Left ventricle myocardium inferior (tissue), 1 donor: ENCODE measurements at regions not wholly inside any gene's neighbourhood (a gene's known extent, or its start where the extent isn't known, plus 50 kb on each side); places are given as distances from the start of the nearest gene placed in this dataset.

Experiments
- DNase-seq: peaks from one replicate; pipeline ENCODE4 v3.0.0-alpha.2; 2020
- H3K27ac ChIP-seq: fragments of 200-600 bp; replicated peaks from 2 replicates; pipeline ENCODE4 v1.8.0; 2021
- H3K27me3 ChIP-seq: fragments of 200-600 bp; 2 replicates; pipeline ENCODE4 v1.8.0; 2021; ENCODE audit warnings: low read depth
- H3K36me3 ChIP-seq: fragments of 200-600 bp; 2 replicates; pipeline ENCODE4 v1.8.0; 2021
- H3K4me1 ChIP-seq: fragments of 200-600 bp; 2 replicates; pipeline ENCODE4 v1.8.0; 2021
- H3K4me3 ChIP-seq: fragments of 200-600 bp; 2 replicates; pipeline ENCODE4 v1.8.0; 2021; ENCODE audit warnings: mild to moderate bottlenecking, moderate library complexity
- H3K9me3 ChIP-seq: fragments of 200-600 bp; replicated peaks from 2 replicates; pipeline ENCODE4 v1.8.0; 2021
- intact Hi-C: fragments of 100-400 bp; cut with micrococcal nuclease; formaldehyde crosslinking; loops from one replicate; pipeline ENCODE4 v1.11.0; 2022
- TF ChIP-seq, protein P1 (sequence below): fragments of 200-600 bp; IDR thresholded peaks from 2 replicates; pipeline ENCODE4 v1.8.0; 2021; ENCODE audit warnings: antibody characterized with exemption, mild to moderate bottlenecking, borderline replicate concordance
- donor health status: DM: no; HTN: yes; CAD: no; lungs with severe emphysema.

DNA sequence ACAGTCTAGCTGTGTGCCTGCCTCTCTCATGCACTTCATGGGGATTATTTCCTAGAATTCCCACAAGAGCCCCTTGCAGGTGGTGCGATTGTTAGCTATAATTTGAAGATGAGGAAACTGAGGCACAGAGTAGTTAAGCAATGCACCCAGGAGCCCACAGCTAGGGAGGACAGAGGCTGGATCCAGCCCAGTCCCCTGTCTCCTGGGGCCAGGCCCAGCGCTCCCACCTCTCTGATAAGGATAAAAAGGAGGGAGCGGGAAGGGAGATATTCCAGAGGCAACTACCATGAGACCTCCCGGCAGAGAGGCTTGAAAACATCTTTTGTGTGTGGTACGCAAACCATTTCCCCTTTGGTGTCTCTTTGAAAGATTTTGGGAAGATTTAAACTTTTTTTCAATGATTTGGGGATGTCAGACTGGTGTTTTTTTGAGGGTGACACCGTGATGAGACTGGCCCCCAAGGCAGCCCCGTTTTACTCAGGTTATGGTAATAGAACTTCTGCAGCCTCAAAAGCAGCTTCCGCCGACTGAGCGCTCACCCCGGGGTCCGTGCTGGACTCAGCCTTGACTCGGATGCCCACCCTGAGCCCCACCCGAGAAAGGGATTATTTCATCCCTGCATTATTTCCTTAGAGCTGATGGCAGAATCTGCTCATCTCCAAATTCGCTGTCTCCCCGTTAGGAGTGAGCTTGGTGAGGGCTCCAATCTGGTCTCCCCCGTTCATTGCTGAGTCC lies 144.7 kb upstream of the IER5L start:
- TF ChIP-seq, protein P1, sequence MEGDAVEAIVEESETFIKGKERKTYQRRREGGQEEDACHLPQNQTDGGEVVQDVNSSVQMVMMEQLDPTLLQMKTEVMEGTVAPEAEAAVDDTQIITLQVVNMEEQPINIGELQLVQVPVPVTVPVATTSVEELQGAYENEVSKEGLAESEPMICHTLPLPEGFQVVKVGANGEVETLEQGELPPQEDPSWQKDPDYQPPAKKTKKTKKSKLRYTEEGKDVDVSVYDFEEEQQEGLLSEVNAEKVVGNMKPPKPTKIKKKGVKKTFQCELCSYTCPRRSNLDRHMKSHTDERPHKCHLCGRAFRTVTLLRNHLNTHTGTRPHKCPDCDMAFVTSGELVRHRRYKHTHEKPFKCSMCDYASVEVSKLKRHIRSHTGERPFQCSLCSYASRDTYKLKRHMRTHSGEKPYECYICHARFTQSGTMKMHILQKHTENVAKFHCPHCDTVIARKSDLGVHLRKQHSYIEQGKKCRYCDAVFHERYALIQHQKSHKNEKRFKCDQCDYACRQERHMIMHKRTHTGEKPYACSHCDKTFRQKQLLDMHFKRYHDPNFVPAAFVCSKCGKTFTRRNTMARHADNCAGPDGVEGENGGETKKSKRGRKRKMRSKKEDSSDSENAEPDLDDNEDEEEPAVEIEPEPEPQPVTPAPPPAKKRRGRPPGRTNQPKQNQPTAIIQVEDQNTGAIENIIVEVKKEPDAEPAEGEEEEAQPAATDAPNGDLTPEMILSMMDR: no peak
- H3K9me3 ChIP-seq: no peaks in the 10 kb centered on the region
- H3K27ac ChIP-seq: peak overlapping the region; percentile 93
- intact Hi-C loops: no loop called here
- DNase-seq: no peak
- no peak overlapping the region for H3K4me3 ChIP-seq
- no peaks in the 10 kb centered on the region for H3K36me3 ChIP-seq
- peaks cover 70% of the 10 kb centered on the region for H3K4me1 ChIP-seq
- H3K27me3 ChIP-seq: no peaks in the 10 kb centered on the region

DNA sequence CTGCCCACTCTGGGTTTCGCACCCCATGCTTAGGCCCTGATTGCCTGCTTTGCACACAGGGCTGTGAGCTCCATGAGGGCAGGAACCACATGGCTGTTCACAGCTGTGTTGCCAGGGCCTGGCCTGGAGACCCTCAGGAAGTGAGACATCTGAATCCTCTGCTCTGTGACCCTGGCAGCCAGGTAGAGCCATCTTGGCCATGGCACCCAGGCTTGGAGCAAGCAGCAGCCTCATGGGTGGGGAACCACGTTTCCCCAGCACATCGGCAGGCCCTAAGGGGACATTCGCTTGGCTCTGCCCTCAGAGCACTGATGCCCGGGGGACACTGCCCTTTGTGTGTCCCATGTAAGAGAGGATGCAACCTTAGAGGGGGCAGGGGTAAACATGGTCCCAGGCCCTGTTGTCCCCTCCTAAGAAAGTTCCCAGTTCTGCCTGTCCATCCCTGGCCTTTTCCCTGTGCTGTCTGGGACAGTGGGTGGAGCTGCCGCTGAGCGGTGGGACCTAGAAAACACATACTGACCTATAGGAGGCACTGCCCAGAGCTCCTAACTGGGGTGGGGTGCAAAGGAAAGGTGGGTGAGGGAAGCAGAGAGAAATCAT lies 144.1 kb upstream of the IER5L start:
- Histone ChIP-seq H3K36me3 (no peaks in the 10 kb centered on the region), H3K27me3 (no peaks in the 10 kb centered on the region), H3K4me3 (no peak overlapping the region), H3K27ac (peak overlapping the region; percentile 93), H3K4me1 (peaks cover 73% of the 10 kb centered on the region), H3K9me3 (no peaks in the 10 kb centered on the region)
- TF ChIP-seq, protein P1: no peak
- intact Hi-C loops: no loop called here
- DNase-seq: no peak

DNA sequence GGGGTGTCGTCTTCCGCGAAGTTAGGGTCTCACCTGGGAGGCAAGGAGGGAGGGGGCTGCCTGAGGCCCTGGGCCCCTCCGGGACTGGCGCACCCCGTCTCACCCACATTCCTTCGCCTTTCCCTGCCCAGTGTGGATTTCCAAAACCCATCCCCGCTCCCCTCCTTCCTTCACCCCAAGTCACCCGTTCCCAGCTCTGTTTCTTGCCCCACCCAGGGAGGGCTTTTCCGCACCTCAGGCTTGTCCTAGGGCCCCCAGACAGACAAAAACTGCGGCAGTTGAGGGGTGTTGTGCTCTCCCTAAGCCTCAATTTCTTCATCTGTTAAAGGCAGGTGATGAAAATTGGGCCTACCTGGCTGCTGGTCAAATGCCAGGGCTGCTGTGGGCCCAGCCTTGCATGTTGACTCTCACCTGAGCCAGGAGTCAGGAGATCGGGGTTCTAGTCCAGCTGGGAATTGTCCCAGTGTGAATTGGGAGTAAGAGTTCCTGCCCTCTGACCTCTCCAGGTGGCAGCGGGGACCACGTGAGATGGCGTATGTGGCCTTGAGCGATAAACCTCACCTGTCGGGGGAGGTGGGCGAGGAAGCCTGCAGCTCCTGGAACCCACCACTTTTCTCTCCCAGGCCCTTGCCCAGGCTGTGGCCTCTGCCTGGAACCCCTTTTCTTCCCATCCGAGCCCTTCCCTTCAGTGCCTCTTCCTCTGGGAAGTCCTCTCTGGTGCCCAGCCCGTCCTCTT lies 143.4 kb upstream of the IER5L start:
- H3K36me3 ChIP-seq: no peaks in the 10 kb centered on the region
- H3K4me3 ChIP-seq: peak overlapping the region; percentile 68
- H3K4me1 ChIP-seq: peaks cover 79% of the 10 kb centered on the region
- H3K27me3 ChIP-seq: no peaks in the 10 kb centered on the region
- DNase-seq: no peak
- peak overlapping the region; percentile 93 for H3K27ac ChIP-seq
- H3K9me3 ChIP-seq: no peaks in the 10 kb centered on the region
- TF ChIP-seq, protein P1: no peak
- intact Hi-C loops: no loop called here

DNA sequence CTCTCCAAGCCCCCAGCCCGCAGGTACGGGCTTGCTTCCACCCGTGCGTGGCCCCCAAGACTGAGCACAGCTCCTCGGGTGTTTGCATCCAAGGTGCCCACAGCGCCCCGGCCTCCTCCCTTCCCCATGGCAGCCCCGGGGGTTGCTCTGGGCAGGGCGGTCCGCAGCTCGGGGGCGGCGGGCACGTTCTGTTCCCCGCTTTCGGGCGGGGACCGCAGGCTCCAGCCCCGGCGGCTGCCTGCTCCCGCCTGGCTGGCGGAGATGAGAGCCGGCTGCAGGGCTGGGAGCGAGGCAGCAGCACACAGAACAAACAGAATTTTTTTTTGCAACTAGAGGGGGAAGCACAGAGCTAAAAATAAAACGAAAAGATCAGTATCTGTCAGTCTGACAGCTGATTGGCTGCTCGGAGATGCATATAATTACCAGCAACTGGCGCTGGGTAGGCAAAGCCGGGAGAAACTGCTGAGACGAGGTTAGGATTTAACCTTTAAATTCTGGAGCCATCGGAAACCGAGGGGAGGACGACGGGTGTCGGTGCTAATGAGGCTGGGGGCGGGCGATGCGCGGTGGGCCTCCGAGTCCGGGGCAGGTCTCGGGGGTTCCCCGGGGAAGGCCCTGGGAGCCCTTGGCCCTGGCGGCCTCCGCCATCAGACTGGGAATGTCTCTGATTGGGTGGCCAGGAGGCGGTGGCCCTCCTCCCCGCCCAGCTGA lies 142.7 kb upstream of the IER5L start:
- TF ChIP-seq, protein P1: peak; percentile 38
- H3K4me3 ChIP-seq: peak overlapping the region; percentile 68
- H3K4me1 ChIP-seq: peaks cover 87% of the 10 kb centered on the region
- H3K27ac ChIP-seq: peak overlapping the region; percentile 93
- intact Hi-C loops: no loop called here
- H3K27me3 ChIP-seq: no peaks in the 10 kb centered on the region
- H3K9me3 ChIP-seq: no peaks in the 10 kb centered on the region
- H3K36me3 ChIP-seq: no peaks in the 10 kb centered on the region
- DNase-seq: peak; percentile 65

DNA sequence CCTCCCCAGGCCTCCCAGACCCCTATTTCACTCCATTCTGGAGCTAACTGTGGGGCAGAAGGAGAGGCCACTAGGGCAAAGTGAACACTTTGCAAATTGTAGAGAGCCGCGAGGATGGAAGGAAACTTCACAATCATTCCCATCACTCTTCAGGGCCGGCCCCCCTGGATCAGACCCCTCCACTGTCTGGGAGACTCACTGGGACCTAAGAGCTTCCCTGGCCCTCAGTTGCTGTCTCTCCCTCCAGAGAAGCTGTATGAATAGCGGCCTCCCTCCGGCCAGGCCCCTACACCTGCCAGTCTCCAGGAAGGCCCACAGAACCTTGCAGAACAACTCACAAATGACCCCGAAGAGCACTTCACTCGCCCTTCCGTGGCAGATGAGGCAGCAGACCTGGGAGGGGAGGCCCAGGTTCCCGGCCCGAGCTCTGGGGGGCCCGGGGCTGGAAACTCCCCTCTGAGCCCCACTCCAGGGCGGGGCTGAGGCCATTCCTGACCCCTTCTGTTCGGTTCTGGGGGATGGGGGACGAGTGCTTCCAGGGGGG lies 141.9 kb upstream of the IER5L start:
- DNase-seq: no peak
- H3K9me3 ChIP-seq: no peaks in the 10 kb centered on the region
- intact Hi-C loops: no loop called here
- TF ChIP-seq, protein P1: no peak
- peaks cover 91% of the 10 kb centered on the region for H3K4me1 ChIP-seq
- peak overlapping the region; percentile 93 for H3K27ac ChIP-seq
- H3K27me3 ChIP-seq: no peaks in the 10 kb centered on the region
- H3K36me3 ChIP-seq: no peaks in the 10 kb centered on the region
- H3K4me3 ChIP-seq: peak overlapping the region; percentile 68
